AG20443 (cell line): ENCODE measurements at regions not wholly inside any gene's neighbourhood (a gene's known extent, or its start where the extent isn't known, plus 50 kb on each side); places are given as distances from the start of the nearest gene placed in this dataset.
"Not testable (repeated sequence)": the region's sequence is repeated elsewhere in the genome, so short reads cannot be mapped to it uniquely, and the experiment has no call there.

Experiments
- DNase-seq: peaks from one replicate; pipeline ENCODE4 v3.0.0; 2012; ENCODE audit warnings: low spot score, mixed read lengths

- DNase-seq = no peak
These were observed 85.9 kb downstream of the ASMT start for GRCh38 chrX:1700757-1701156.

GRCh38 chrX:1701396-1701901 lies 86.6 kb downstream of the ASMT start:
- DNase-seq = not testable (repeated sequence)

GRCh38 chrX:1702142-1702541 lies 87.3 kb downstream of the ASMT start:
- not testable (repeated sequence) for DNase-seq

- not testable (repeated sequence) for DNase-seq
These were observed 87.7 kb downstream of the ASMT start for GRCh38 chrX:1702557-1702956.

GRCh38 chrX:1709277-1709676 lies 94.4 kb downstream of the ASMT start:
- not testable (repeated sequence) for DNase-seq

- no peak for DNase-seq
These were observed 98.4 kb downstream of the ASMT start for GRCh38 chrX:1713296-1713695.

GRCh38 chrX:1717373-1717772 lies 102.5 kb downstream of the ASMT start:
- DNase-seq = no peak

GRCh38 chrX:1719270-1719669 lies 104.4 kb downstream of the ASMT start:
- DNase-seq = no peak

GRCh38 chrX:1720836-1721235 lies 106.0 kb downstream of the ASMT start:
- no peak for DNase-seq

GRCh38 chrX:1725472-1725871 lies 110.6 kb downstream of the ASMT start:
- DNase-seq = no peak

GRCh38 chrX:1727531-1728027 lies 112.7 kb downstream of the ASMT start:
- DNase-seq = no peak

- no peak for DNase-seq
These were observed 119.9 kb downstream of the ASMT start for GRCh38 chrX:1734806-1735205.

- no peak for DNase-seq
These were observed 127.0 kb downstream of the ASMT start for GRCh38 chrX:1741816-1742394.

GRCh38 chrX:1743105-1743504 lies 128.2 kb downstream of the ASMT start:
- DNase-seq = no peak

GRCh38 chrX:1743663-1744062 lies 128.8 kb downstream of the ASMT start:
- DNase-seq = no peak

GRCh38 chrX:1748408-1748807 lies 133.5 kb downstream of the ASMT start:
- no peak for DNase-seq

- no peak for DNase-seq
These were observed 134.6 kb downstream of the ASMT start for GRCh38 chrX:1749499-1749898.

GRCh38 chrX:1750267-1750666 lies 135.4 kb downstream of the ASMT start:
- no peak for DNase-seq

- DNase-seq = no peak
These were observed 136.9 kb downstream of the ASMT start for GRCh38 chrX:1751781-1752180.

GRCh38 chrX:1752799-1753198 lies 137.9 kb downstream of the ASMT start:
- not testable (repeated sequence) for DNase-seq

- DNase-seq = peak; percentile 12
These were observed 139.2 kb downstream of the ASMT start for GRCh38 chrX:1754077-1754476.

GRCh38 chrX:1763294-1763693 lies 148.4 kb downstream of the ASMT start:
- no peak for DNase-seq

- not testable (repeated sequence) for DNase-seq
These were observed 150.1 kb downstream of the ASMT start for GRCh38 chrX:1764883-1765364.

GRCh38 chrX:1767026-1767425 lies 152.2 kb downstream of the ASMT start:
- DNase-seq = no peak
